ENCODE measurements at regions not wholly inside any gene's neighbourhood (a gene's known extent, or its start where the extent isn't known, plus 50 kb on each side); places are given as distances from the start of the nearest gene placed in this dataset.

DNA sequence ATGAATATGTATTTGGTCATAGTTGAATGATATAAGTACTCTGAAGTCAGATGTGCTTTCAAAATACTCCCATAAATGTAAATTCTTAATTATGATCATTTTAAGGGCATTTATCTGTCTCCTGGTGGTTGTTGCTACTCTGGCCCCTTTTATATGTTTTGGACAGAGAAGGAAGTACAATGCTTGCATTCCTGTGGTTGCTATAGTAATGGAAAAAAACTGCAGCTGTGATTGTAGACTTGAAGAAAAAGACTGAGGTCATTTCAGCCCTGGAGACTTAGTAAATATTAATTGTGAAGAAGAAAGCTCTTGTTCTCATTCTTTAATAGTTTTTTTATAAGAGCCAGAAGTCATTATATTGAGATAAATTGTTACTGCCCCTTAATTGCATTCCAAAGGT lies 70.2 kb upstream of the FERD3L start:
- Histone ChIP-seq H2BK20ac (ENCODE audit: low read depth, low read length, poor library complexity, severe bottlenecking) (no peak overlapping the region), H2BK5ac (ENCODE audit: insufficient read length, low read length) (no peak overlapping the region), H3K79me2 (ENCODE audit: insufficient read depth, low read length) (no peaks in the 10 kb centered on the region), H3K27me3 (ENCODE audit: insufficient read depth, low read length) (no peaks in the 10 kb centered on the region), H4K8ac (replicated peaks; ENCODE audit: insufficient read length, low read depth, low read length) (no peak overlapping the region), H3K56ac (ENCODE audit: insufficient read length, low read depth, low read length) (no peak overlapping the region), H3K18ac (ENCODE audit: insufficient read length, low read depth, low read length) (no peak overlapping the region), H2AFZ (ENCODE audit: low read length) (no peak overlapping the region), H3K27ac (ENCODE audit: insufficient read length, low read depth, low read length) (no peak overlapping the region), H3K4ac (ENCODE audit: low read depth, low read length) (no peak overlapping the region), H2BK120ac (ENCODE audit: low read depth, low read length, poor library complexity, severe bottlenecking) (no peak overlapping the region), H3T11ph (ENCODE audit: low read length) (no peak overlapping the region), H2BK15ac (ENCODE audit: low read depth, low read length) (no peak overlapping the region), H2AK5ac (ENCODE audit: insufficient read length, low read length) (no peak overlapping the region), H3K79me1 (ENCODE audit: insufficient read depth, low read depth, low read length, poor library complexity, severe bottlenecking) (no peaks in the 10 kb centered on the region), H2BK12ac (ENCODE audit: insufficient read length, low read depth, low read length) (no peak overlapping the region), H4K5ac (ENCODE audit: insufficient read length, low read depth, low read length) (no peak overlapping the region), H4K20me1 (ENCODE audit: control insufficient read depth, insufficient read depth, insufficient read length) (no peaks in the 10 kb centered on the region), H3K23ac (ENCODE audit: insufficient read length, low read depth, low read length) (no peak overlapping the region), H3K14ac (ENCODE audit: insufficient read depth, low read length) (no peak overlapping the region), H3K9ac (ENCODE audit: extremely low read depth, insufficient read length, low read length) (no peak overlapping the region), H3K23me2 (ENCODE audit: insufficient read length, low read depth, low read length, poor library complexity, severe bottlenecking) (no peaks in the 10 kb centered on the region), H3K9me3 (ENCODE audit: control insufficient read depth, low read depth, low read length) (no peaks in the 10 kb centered on the region), H3K4me2 (ENCODE audit: insufficient read depth, insufficient read length, low read length) (no peak overlapping the region), H3K4me1 (ENCODE audit: insufficient read depth, low read length) (no peaks in the 10 kb centered on the region), H4K91ac (ENCODE audit: insufficient read length, low read depth, low read length) (no peak overlapping the region)
- Mint-ChIP-seq H3K4me1 (no peaks in the 10 kb centered on the region), H3K36me3 (ENCODE audit: insufficient read depth in 1 of 3, low read depth in 3 of 3) (no peaks in the 10 kb centered on the region), H3K4me3 (no peak overlapping the region), H3K27me3 (ENCODE audit: low read depth) (no peaks in the 10 kb centered on the region), H3K9me3 (no peaks in the 10 kb centered on the region), H3K27ac (no peak overlapping the region)
- TF ChIP-seq, protein P1, sequence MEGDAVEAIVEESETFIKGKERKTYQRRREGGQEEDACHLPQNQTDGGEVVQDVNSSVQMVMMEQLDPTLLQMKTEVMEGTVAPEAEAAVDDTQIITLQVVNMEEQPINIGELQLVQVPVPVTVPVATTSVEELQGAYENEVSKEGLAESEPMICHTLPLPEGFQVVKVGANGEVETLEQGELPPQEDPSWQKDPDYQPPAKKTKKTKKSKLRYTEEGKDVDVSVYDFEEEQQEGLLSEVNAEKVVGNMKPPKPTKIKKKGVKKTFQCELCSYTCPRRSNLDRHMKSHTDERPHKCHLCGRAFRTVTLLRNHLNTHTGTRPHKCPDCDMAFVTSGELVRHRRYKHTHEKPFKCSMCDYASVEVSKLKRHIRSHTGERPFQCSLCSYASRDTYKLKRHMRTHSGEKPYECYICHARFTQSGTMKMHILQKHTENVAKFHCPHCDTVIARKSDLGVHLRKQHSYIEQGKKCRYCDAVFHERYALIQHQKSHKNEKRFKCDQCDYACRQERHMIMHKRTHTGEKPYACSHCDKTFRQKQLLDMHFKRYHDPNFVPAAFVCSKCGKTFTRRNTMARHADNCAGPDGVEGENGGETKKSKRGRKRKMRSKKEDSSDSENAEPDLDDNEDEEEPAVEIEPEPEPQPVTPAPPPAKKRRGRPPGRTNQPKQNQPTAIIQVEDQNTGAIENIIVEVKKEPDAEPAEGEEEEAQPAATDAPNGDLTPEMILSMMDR (conservative IDR thresholded peaks at IDR 0.05), result no peak
- no peak for DNase-seq
